Gastrocnemius medialis (tissue), 4 donors: ENCODE measurements at regions not wholly inside any gene's neighbourhood (a gene's known extent, or its start where the extent isn't known, plus 50 kb on each side); places are given as distances from the start of the nearest gene placed in this dataset.

Source experiments
- POLR2A ChIP-seq, 2 donors: fragments of 450-650 bp; IDR thresholded peaks; one replicate each; pipeline ENCODE4 v1.6.1; 2017; ENCODE audit warnings: antibody characterized with exemption in 2 of 2, mild to moderate bottlenecking in 2 of 2, moderate library complexity in 2 of 2
- TF ChIP-seq, protein P1 (sequence below), 5 experiments: fragments of 450-650 bp in 3 of 5; fragments of 200-600 bp in 2 of 5; sonication (generic) in 2 of 5; IDR thresholded peaks in 4 of 5; conservative IDR thresholded peaks in 1 of 5; 1 replicate in 4 of 5; 2 replicates in 1 of 5; pipeline ENCODE4 v1.5.1; 2016 to 2019; ENCODE audit warnings: antibody characterized with exemption in 5 of 5, mild to moderate bottlenecking in 3 of 5, moderate library complexity in 3 of 5

DNA sequence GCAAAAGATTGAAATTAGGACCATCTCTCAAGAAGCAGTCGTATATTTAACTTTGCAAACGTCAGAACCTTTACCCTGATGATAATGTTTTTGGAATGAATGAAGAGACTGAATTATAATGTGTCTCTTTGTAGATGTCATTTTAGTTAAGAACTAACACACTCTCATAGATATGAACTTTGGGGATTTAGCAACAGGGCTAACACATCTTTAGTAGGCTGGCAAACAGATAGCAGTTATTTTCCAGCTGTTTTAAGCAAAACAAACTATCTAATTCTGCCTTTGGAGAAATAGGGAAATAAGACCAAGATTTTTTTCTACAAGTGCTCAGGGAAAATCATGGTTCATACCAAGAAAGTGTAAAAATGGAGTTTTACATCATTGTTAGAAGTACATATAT is 469.7 kb downstream of the SPATA31D1 start:
- no peak for TF ChIP-seq POLR2A (IDR thresholded peaks at IDR 0.05)
- TF ChIP-seq, protein P1, sequence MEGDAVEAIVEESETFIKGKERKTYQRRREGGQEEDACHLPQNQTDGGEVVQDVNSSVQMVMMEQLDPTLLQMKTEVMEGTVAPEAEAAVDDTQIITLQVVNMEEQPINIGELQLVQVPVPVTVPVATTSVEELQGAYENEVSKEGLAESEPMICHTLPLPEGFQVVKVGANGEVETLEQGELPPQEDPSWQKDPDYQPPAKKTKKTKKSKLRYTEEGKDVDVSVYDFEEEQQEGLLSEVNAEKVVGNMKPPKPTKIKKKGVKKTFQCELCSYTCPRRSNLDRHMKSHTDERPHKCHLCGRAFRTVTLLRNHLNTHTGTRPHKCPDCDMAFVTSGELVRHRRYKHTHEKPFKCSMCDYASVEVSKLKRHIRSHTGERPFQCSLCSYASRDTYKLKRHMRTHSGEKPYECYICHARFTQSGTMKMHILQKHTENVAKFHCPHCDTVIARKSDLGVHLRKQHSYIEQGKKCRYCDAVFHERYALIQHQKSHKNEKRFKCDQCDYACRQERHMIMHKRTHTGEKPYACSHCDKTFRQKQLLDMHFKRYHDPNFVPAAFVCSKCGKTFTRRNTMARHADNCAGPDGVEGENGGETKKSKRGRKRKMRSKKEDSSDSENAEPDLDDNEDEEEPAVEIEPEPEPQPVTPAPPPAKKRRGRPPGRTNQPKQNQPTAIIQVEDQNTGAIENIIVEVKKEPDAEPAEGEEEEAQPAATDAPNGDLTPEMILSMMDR (IDR thresholded peaks at IDR 0.05 in 4 of 5, conservative IDR thresholded peaks at IDR 0.05 in 1 of 5), result no peak
